HUDEP-2 (cell line): ENCODE measurements at regions not wholly inside any gene's neighbourhood (a gene's known extent, or its start where the extent isn't known, plus 50 kb on each side); places are given as distances from the start of the nearest gene placed in this dataset.
"Not testable (repeated sequence)": the region's sequence is repeated elsewhere in the genome, so short reads cannot be mapped to it uniquely, and the experiment has no call there.

Source experiments
- DNase-seq, 76 experiments: peaks; one replicate each; lab custom pipeline; 2025; ENCODE audit not compliant: unreplicated experiment in 76 of 76; lab: John Stamatoyannopoulos, UW

GRCh38 chr5:109580225-109580624, 109.5 kb upstream of the MAN2A1 start:
- DNase-seq = no peak

GRCh38 chr5:109575506-109575905, 114.2 kb upstream of the MAN2A1 start:
- no peak for DNase-seq

- DNase-seq = no peak
Measured at GRCh38 chr5:109574985-109575384, 114.7 kb upstream of the MAN2A1 start.

- DNase-seq = no peak
Measured at GRCh38 chr5:109573766-109574165, 116.0 kb upstream of the MAN2A1 start.

- no peak for DNase-seq
Measured at GRCh38 chr5:109573256-109573655, 116.5 kb upstream of the MAN2A1 start.

- DNase-seq = no peak
Measured at GRCh38 chr5:109571785-109572184, 117.9 kb upstream of the MAN2A1 start.

- no peak for DNase-seq
Measured at GRCh38 chr5:109570362-109570874, 119.3 kb upstream of the MAN2A1 start.

- no peak for DNase-seq
Measured at GRCh38 chr5:109567374-109568044, 122.2 kb upstream of the MAN2A1 start.

- DNase-seq = no peak
Measured at GRCh38 chr5:109566361-109566760, 123.4 kb upstream of the MAN2A1 start.

GRCh38 chr5:109563739-109564138, 126.0 kb upstream of the MAN2A1 start:
- no peak for DNase-seq

GRCh38 chr5:109563189-109563588, 126.5 kb upstream of the MAN2A1 start:
- DNase-seq = no peak

GRCh38 chr5:109562441-109562840, 127.3 kb upstream of the MAN2A1 start:
- DNase-seq = no peak

GRCh38 chr5:109561447-109561846, 128.3 kb upstream of the MAN2A1 start:
- DNase-seq = no peak

- DNase-seq = no peak
Measured at GRCh38 chr5:109560554-109560953, 129.2 kb upstream of the MAN2A1 start.

- DNase-seq = no peak
Measured at GRCh38 chr5:109558952-109559351, 130.8 kb upstream of the MAN2A1 start.

GRCh38 chr5:109558364-109558763, 131.4 kb upstream of the MAN2A1 start:
- no peak for DNase-seq

- no peak for DNase-seq
Measured at GRCh38 chr5:109553846-109554245, 135.9 kb upstream of the MAN2A1 start.

- not testable (repeated sequence) for DNase-seq
Measured at GRCh38 chr5:109551234-109551633, 138.5 kb upstream of the MAN2A1 start.

GRCh38 chr5:109550077-109550476, 139.7 kb upstream of the MAN2A1 start:
- DNase-seq = no peak

- no peak for DNase-seq
Measured at GRCh38 chr5:109546461-109546860, 136.7 kb upstream of the PJA2 start.

GRCh38 chr5:109544873-109545272, 135.1 kb upstream of the PJA2 start:
- DNase-seq = not testable (repeated sequence)

- DNase-seq = not testable (repeated sequence)
Measured at GRCh38 chr5:109538692-109539091, 128.9 kb upstream of the PJA2 start.

- not testable (repeated sequence) for DNase-seq
Measured at GRCh38 chr5:109535090-109535489, 125.3 kb upstream of the PJA2 start.
